LNCAP (cell line): ENCODE measurements at regions not wholly inside any gene's neighbourhood (a gene's known extent, or its start where the extent isn't known, plus 50 kb on each side); places are given as distances from the start of the nearest gene placed in this dataset.

Experiments used
- TF ChIP-seq, protein P1 (sequence below): fragments of 450-650 bp; IDR thresholded peaks from 2 replicates; pipeline ENCODE4 v1.5.1; 2017; ENCODE audit warnings: mild to moderate bottlenecking

DNA sequence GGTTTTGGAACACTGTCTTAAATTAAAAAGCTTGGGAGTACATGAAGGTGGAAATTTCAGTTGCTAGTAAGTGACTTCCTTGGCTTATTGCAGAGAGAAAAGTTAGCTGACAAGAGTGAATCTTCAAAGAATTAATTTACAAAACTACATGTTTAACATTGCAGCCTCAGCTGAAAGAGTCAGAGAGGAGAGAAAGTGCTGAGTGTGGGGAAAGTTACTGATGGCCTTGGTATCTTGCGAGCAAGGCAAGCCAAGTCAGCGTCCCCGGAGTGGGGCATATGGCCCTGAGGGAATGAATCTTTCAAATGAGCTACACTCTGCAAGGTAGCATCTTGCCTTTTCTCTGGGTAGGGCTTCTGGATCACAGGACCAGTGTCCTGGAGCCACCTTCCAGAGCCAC lies 131.3 kb downstream of the LPIN1 start:
- TF ChIP-seq, protein P1, sequence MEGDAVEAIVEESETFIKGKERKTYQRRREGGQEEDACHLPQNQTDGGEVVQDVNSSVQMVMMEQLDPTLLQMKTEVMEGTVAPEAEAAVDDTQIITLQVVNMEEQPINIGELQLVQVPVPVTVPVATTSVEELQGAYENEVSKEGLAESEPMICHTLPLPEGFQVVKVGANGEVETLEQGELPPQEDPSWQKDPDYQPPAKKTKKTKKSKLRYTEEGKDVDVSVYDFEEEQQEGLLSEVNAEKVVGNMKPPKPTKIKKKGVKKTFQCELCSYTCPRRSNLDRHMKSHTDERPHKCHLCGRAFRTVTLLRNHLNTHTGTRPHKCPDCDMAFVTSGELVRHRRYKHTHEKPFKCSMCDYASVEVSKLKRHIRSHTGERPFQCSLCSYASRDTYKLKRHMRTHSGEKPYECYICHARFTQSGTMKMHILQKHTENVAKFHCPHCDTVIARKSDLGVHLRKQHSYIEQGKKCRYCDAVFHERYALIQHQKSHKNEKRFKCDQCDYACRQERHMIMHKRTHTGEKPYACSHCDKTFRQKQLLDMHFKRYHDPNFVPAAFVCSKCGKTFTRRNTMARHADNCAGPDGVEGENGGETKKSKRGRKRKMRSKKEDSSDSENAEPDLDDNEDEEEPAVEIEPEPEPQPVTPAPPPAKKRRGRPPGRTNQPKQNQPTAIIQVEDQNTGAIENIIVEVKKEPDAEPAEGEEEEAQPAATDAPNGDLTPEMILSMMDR: no peak

DNA sequence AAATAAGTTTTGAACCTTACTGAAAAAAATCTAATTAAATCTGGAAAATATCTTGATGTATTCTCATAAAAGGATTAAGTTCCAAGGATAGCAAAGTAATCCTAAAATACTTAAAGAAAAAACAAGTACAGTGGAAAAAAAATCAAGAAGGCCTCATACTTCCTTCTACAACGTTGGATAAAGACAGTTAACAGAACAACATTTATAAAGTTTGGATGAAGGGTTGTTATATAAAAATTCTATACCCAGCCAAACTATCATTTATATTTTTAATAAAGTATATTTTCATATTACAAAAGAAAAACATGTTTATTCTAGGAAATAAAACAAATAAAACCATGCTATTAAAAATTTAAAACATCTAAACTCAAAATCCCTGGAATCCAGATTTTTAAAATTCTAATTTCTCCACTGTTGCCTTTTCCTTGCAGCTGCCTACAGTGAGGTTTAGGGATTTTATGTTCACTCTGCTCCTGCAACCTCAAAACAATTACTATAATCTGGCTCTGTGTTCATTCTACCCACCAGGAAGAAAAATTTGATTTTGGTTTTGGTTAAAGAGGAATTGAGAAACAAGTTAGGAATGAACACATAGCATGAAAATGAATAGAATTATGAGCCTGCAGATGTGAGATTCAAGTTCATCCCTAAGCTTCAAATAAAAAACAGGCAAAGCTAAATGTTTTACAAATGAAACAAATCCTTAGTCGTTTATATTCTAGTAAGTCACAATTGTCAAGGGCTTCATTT lies 142.8 kb downstream of the LPIN1 start:
- TF ChIP-seq, protein P1: no peak

DNA sequence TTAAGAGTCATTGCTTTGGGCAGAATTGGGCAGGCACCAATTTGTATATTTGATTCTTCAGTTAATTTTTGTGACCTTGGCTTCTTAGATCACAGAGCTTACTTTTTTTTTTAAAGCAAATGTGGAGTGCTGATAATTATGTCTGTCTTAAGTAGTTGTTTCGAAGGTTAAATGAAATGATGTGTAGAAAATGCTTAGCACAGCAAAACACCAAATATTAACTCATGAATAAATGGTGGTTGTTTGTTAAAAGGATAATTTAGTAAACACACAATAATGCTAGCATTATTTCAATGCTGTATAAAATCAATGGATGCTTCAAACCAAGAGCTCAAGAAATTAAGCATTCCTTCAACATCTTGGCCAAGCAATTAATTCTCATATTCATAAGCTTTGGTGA lies 143.4 kb downstream of the LPIN1 start:
- TF ChIP-seq, protein P1: no peak

DNA sequence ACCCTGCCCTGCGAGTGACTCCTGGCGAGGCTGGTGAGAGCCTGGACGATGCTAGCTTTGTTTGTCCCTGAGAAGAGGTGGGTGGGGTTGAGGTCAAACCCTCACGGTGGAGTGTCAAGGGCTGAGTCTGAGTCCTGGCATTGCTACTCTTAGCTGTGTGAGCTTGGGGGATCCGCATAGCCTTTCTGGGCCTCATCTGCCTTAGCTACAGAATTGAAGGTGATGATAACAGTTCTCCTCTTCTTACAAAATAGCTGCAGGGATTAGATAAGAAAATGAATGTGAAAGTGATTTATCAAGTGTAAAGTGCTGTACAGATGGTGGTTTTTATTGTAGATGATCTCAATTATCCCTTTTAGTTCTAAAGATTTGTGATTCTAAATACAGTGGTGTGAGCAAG lies 144.6 kb downstream of the LPIN1 start:
- TF ChIP-seq, protein P1: no peak

DNA sequence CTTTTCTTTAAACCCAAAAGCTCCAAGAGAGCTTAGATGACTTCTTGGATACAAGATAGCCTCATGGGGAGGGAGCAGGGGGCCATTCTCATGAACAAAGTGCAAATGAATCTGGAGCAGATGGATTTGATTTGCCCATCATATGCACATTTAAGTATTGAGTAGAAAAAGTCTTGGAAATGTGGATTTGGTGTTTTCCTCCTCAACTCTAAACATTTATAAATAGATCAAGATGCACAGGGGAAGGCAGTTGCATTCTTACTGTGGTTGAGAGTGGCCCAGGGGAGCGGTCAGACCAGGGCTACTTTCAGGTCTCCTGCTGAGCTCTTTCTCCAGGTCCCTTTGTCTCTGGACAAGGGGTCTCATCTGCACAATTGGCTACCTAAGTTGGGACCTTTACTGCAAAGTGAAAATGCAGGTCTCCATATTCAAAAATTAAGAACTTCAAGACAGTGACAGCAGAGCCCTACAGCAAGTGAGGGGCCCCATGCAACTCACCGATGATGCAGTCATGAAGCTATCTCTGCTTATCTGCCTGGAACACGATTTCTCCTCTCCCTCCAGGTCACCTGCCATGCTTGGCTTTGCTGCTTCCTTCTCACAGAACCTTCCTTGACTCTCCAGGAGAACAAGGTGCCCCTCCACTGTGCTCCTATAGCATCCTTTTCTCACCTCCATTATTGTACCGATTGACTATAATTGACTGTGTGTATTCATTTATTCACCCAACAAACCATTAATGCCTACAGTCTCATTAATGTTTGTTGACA lies 145.4 kb downstream of the LPIN1 start:
- TF ChIP-seq, protein P1: no peak

DNA sequence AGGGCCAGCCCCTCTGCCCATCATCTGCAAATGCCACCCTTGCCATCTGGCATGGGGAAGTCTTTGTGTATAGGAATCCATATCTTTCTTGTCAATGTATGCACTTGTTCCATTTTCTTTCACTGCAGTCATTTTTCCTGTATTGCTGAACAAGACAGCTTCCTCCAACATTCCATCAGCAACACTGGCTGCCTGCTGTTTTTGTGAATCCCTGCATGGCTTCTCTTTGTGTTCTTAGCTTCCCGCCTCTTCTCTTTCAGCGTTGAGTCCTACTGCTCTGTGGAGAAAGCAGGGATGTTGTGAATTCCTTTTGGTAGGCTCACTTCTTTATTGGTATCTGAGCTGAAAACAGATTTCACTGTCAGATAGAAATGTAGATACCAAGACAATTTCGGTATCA lies 150.0 kb downstream of the LPIN1 start:
- TF ChIP-seq, protein P1: no peak

DNA sequence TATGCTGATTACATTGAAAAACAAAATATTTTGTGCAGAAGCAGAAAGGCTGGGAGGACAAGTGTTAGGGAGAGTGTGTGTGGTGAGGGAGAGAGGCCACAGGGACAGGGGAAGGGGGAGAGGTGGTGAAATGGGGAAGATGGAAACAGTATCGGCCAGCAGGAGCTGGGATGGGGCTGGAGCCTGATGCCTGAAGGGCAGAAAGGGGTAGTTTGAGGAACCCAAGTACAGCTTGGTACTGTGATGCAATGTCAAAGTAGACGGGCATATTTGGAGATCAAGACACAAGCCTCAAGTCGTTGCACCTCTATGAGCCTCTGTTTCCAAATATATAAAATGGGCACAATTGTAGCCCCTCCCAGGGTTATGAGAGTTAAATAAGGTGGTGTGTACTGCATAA lies 152.1 kb downstream of the LPIN1 start:
- TF ChIP-seq, protein P1: no peak
